ENCODE measurements at regions not wholly inside any gene's neighbourhood (a gene's known extent, or its start where the extent isn't known, plus 50 kb on each side); places are given as distances from the start of the nearest gene placed in this dataset.

DNA sequence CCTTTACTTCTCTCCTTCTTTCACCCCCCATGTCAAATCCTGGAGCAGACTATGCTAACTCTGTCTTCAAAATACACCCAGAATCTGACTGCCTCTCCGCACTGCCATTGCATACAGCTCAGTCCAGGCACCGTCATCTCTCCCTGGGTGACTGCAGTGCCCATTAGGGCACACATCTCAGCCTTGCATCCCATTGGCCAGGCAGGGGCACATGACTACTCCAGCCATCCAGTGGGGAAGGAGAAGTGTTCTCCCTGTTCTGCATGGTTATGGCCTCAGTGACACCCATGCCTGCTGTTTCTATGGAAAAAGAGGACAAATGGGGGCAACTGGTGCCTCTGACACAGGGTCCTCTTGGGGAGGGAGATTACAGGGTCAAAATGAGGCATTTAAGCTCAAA, 270.5 kb downstream of the MATN1 start:
- TF ChIP-seq, protein P1, sequence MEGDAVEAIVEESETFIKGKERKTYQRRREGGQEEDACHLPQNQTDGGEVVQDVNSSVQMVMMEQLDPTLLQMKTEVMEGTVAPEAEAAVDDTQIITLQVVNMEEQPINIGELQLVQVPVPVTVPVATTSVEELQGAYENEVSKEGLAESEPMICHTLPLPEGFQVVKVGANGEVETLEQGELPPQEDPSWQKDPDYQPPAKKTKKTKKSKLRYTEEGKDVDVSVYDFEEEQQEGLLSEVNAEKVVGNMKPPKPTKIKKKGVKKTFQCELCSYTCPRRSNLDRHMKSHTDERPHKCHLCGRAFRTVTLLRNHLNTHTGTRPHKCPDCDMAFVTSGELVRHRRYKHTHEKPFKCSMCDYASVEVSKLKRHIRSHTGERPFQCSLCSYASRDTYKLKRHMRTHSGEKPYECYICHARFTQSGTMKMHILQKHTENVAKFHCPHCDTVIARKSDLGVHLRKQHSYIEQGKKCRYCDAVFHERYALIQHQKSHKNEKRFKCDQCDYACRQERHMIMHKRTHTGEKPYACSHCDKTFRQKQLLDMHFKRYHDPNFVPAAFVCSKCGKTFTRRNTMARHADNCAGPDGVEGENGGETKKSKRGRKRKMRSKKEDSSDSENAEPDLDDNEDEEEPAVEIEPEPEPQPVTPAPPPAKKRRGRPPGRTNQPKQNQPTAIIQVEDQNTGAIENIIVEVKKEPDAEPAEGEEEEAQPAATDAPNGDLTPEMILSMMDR (IDR thresholded peaks at IDR 0.05): no peak
- TF ChIP-seq POLR2A (IDR thresholded peaks at IDR 0.05): no peak
- no peak for TF ChIP-seq POLR2AphosphoS5 (IDR thresholded peaks at IDR 0.05)
